ENCODE measurements at regions not wholly inside any gene's neighbourhood (a gene's known extent, or its start where the extent isn't known, plus 50 kb on each side); places are given as distances from the start of the nearest gene placed in this dataset.

DNA sequence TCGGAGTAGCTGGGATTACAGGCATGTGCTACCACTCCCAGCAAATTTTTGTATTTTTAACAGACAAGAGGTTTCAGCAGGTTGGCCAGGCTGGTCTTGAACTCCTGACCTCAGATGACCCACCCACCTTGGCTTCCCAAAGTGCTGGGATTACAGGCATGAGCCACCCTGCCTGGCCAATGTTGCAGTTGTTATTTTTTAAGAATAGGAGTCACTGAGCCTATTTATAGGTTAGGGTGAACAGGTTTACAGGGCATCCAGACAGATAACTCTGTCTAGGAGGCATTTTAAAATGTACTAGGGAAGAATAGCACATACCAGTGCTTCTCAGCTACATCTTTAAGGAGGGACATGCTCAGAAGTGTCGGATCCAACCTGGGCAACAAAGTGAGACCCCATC lies 60.1 kb upstream of the BNC2 start:
- TF ChIP-seq POLR2A (IDR thresholded peaks at IDR 0.05) (no peak), CTCF (IDR thresholded peaks at IDR 0.05) (no peak)

All from thyroid gland (tissue), 4 donors.